ENCODE measurements at regions not wholly inside any gene's neighbourhood (a gene's known extent, or its start where the extent isn't known, plus 50 kb on each side); places are given as distances from the start of the nearest gene placed in this dataset.

- DNase-seq (ENCODE audit: low spot score): peak; percentile 47
Measured at GRCh38 chr5:89457411-89458331, 574.7 kb upstream of the MEF2C start.

- DNase-seq (ENCODE audit: low spot score): no peak
Measured at GRCh38 chr5:89452081-89452480, 569.1 kb upstream of the MEF2C start.

GRCh38 chr5:89451263-89451662, 568.3 kb upstream of the MEF2C start:
- no peak for DNase-seq (ENCODE audit: low spot score)

GRCh38 chr5:89450149-89450538, 567.2 kb upstream of the MEF2C start:
- DNase-seq (ENCODE audit: low spot score): no peak

- no peak for DNase-seq (ENCODE audit: low spot score)
Measured at GRCh38 chr5:89449392-89450148, 566.6 kb upstream of the MEF2C start.

- no peak for DNase-seq (ENCODE audit: low spot score)
Measured at GRCh38 chr5:89447027-89447426, 564.0 kb upstream of the MEF2C start.

GRCh38 chr5:89445106-89445745, 562.2 kb upstream of the MEF2C start:
- DNase-seq (ENCODE audit: low spot score): no peak

- no peak for DNase-seq (ENCODE audit: low spot score)
Measured at GRCh38 chr5:89444088-89444487, 561.1 kb upstream of the MEF2C start.

- DNase-seq (ENCODE audit: low spot score): no peak
Measured at GRCh38 chr5:89443508-89443907, 560.5 kb upstream of the MEF2C start.

GRCh38 chr5:89441965-89442364, 559.0 kb upstream of the MEF2C start:
- no peak for DNase-seq (ENCODE audit: low spot score)

GRCh38 chr5:89440670-89441069, 557.7 kb upstream of the MEF2C start:
- DNase-seq (ENCODE audit: low spot score): no peak

- no peak for DNase-seq (ENCODE audit: low spot score)
Measured at GRCh38 chr5:89437450-89438435, 554.8 kb upstream of the MEF2C start.

GRCh38 chr5:89436464-89436863, 553.5 kb upstream of the MEF2C start:
- DNase-seq (ENCODE audit: low spot score): no peak

GRCh38 chr5:89435347-89435746, 552.4 kb upstream of the MEF2C start:
- no peak for DNase-seq (ENCODE audit: low spot score)

GRCh38 chr5:89428624-89429023, 545.6 kb upstream of the MEF2C start:
- DNase-seq (ENCODE audit: low spot score): no peak

- no peak for DNase-seq (ENCODE audit: low spot score)
Measured at GRCh38 chr5:89425062-89425461, 542.1 kb upstream of the MEF2C start.

- peak; percentile 24 for DNase-seq (ENCODE audit: low spot score)
Measured at GRCh38 chr5:89421035-89421434, 538.1 kb upstream of the MEF2C start.

- DNase-seq (ENCODE audit: low spot score): no peak
Measured at GRCh38 chr5:89418407-89419085, 535.6 kb upstream of the MEF2C start.

GRCh38 chr5:89417990-89418389, 535.0 kb upstream of the MEF2C start:
- DNase-seq (ENCODE audit: low spot score): no peak

GRCh38 chr5:89417515-89417914, 534.5 kb upstream of the MEF2C start:
- no peak for DNase-seq (ENCODE audit: low spot score)

- no peak for DNase-seq (ENCODE audit: low spot score)
Measured at GRCh38 chr5:89411891-89412290, 528.9 kb upstream of the MEF2C start.

Data from COLO829 (cell line).